NB4 (cell line): ENCODE measurements at regions not wholly inside any gene's neighbourhood (a gene's known extent, or its start where the extent isn't known, plus 50 kb on each side); places are given as distances from the start of the nearest gene placed in this dataset.
"Not testable (repeated sequence)": the region's sequence is repeated elsewhere in the genome, so short reads cannot be mapped to it uniquely, and the experiment has no call there.

Experiments
- DNase-seq: peaks from one replicate; pipeline ENCODE4 v3.0.0; 2010; ENCODE audit warnings: low read depth
- H3K4me3 ChIP-seq: one replicate; pipeline ENCODE4 v1.5.1; 2011; ENCODE audit warnings: mild to moderate bottlenecking, low read depth, low read length, moderate library complexity
- CTCF ChIP-seq: IDR thresholded peaks from one replicate; pipeline ENCODE4 v1.5.1; 2012; ENCODE audit warnings: low read depth, low read length
- MAX ChIP-seq: IDR thresholded peaks from 2 replicates; pipeline ENCODE4 v1.6.1; 2011; ENCODE audit warnings: low read depth, low read length
- MYC ChIP-seq: IDR thresholded peaks from 2 replicates; pipeline ENCODE4 v1.6.1; 2011; ENCODE audit warnings: low read depth, low read length
- POLR2A ChIP-seq: IDR thresholded peaks from 2 replicates; pipeline ENCODE4 v1.6.1; 2011; ENCODE audit warnings: mild to moderate bottlenecking; ENCODE audit not compliant: insufficient read length; ENCODE audit errors: extremely low read depth

GRCh38 chr12:37666069-37666781 is 650.3 kb upstream of the ALG10B start:
- no peak for TF ChIP-seq CTCF
- TF ChIP-seq MAX = no peak
- TF ChIP-seq MYC = no peak
- no peak for TF ChIP-seq POLR2A
- H3K4me3 ChIP-seq = no peak overlapping the region
- DNase-seq = no peak

- not testable (repeated sequence) for DNase-seq, H3K4me3 ChIP-seq
These were observed 648.0 kb upstream of the ALG10B start for GRCh38 chr12:37668557-37668956.

GRCh38 chr12:37672655-37673260 is 643.8 kb upstream of the ALG10B start:
- peak; percentile 34 for DNase-seq
- TF ChIP-seq MYC (no peak), CTCF (peak; percentile 14)
- no peak overlapping the region for H3K4me3 ChIP-seq

GRCh38 chr12:37720846-37721245 is 595.7 kb upstream of the ALG10B start:
- TF ChIP-seq POLR2A = no peak
- TF ChIP-seq CTCF = no peak
- no peak for TF ChIP-seq MYC
- TF ChIP-seq MAX = no peak

GRCh38 chr12:37733856-37734255 is 582.7 kb upstream of the ALG10B start:
- DNase-seq = no peak
- no peak for TF ChIP-seq MYC
- no peak for TF ChIP-seq POLR2A
- TF ChIP-seq CTCF = no peak
- no peak for TF ChIP-seq MAX
- H3K4me3 ChIP-seq = no peak overlapping the region

More at GRCh38 chr12:37720846-37721245, 595.7 kb upstream of the ALG10B start:
- DNase-seq = no peak
- no peak overlapping the region for H3K4me3 ChIP-seq
